ENCODE measurements at regions not wholly inside any gene's neighbourhood (a gene's known extent, or its start where the extent isn't known, plus 50 kb on each side); places are given as distances from the start of the nearest gene placed in this dataset.
"Not testable (repeated sequence)": the region's sequence is repeated elsewhere in the genome, so short reads cannot be mapped to it uniquely, and the experiment has no call there.

DNA sequence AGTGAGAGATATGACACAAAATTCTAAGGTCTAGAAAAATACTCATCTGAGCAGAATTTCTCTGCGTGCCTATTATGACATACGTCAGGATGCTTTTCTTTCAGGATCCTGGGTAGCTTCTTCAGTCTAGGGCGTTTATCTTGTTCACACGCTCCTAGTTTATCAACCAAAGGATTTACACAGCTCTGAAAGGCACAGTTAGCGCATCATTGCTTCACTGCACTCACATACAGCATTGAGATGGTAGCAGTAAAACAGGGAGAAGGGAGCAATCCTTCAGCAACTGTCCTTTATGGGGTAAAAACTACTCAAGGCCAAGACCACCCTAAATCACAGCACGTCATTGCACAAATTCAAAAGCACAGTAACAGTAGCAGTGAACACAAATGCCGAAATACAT lies 222.8 kb downstream of the SUCLG1 start:
- Histone ChIP-seq H3K36me3 (ENCODE audit: insufficient read depth, low read length) (no peaks in the 10 kb centered on the region), H2AFZ (ENCODE audit: low read depth, low read length) (no peak overlapping the region), H3K4me3 (ENCODE audit: low read length) (no peak overlapping the region), H3K9me3 (ENCODE audit: low read length) (no peaks in the 10 kb centered on the region), H3K27me3 (ENCODE audit: insufficient read depth, low read length) (no peaks in the 10 kb centered on the region), H3K4me1 (ENCODE audit: insufficient read depth, low read length) (no peaks in the 10 kb centered on the region)

DNA sequence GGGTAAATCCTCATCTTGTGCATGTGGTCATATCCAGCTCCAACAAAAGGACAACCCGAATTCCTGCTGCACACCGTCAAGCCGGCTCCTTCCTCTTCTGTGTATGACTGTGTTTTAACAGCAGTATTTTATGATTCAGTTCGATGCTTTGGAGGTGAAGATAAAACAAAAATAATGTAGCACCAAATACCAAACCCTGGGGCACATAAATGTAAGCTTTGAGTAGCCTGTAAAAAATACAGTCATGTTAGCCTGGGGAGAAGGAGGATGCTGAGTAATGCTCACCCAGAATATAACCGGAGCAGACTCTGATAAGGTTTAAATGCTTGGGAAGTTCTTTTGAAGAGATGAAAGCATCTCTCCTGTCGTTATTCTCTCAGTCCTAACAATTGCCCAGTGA lies 225.0 kb downstream of the SUCLG1 start:
- Histone ChIP-seq H3K4me1 (ENCODE audit: insufficient read depth, low read length) (no peaks in the 10 kb centered on the region), H3K9me3 (ENCODE audit: low read length) (no peaks in the 10 kb centered on the region), H3K36me3 (ENCODE audit: insufficient read depth, low read length) (no peaks in the 10 kb centered on the region), H3K27me3 (ENCODE audit: insufficient read depth, low read length) (no peaks in the 10 kb centered on the region), H2AFZ (ENCODE audit: low read depth, low read length) (no peak overlapping the region), H3K4me3 (ENCODE audit: low read length) (no peak overlapping the region)

DNA sequence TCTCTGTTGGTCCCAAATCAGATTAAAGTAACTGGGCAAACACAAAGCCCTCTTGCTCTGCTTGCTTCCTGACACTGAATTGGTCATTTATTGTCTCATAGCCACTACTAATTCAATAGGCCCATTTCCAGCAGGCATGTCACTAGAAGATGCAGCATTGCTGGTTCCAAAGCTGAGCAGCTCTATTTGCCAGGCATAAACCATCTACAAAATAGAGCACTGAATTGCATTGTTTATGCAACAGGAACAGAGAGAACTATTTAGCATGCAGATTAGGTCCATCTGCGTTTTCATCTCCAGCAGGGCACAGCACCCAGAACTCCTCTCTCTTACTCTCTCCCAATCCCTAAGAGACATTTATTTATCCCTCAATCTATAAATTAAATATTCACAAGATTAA lies 227.6 kb downstream of the SUCLG1 start:
- no peaks in the 10 kb centered on the region for H3K4me1 ChIP-seq (ENCODE audit: insufficient read depth, low read length)
- no peaks in the 10 kb centered on the region for H3K36me3 ChIP-seq (ENCODE audit: insufficient read depth, low read length)
- H3K4me3 ChIP-seq (ENCODE audit: low read length): no peak overlapping the region
- H3K9me3 ChIP-seq (ENCODE audit: low read length): no peaks in the 10 kb centered on the region
- H2AFZ ChIP-seq (ENCODE audit: low read depth, low read length): no peak overlapping the region
- H3K27me3 ChIP-seq (ENCODE audit: insufficient read depth, low read length): no peaks in the 10 kb centered on the region

DNA sequence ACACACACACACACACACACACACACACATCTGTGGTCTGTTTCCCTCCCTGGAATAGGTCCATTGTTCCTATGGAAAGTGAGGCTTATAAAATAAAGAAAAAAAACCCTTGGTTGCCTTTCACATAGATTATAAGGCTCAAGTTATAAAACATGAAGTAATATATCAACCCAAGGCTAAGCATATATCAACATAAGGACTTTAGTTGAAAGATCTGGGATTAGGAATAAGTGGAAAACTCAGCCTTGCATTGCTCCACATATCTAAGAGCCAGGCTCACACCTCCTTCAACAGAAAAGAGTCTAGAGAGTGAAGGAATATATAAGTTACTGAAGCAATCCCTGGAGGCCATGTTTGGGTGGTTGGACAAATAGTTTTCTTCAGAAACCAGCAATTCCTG lies 235.0 kb downstream of the SUCLG1 start:
- no peaks in the 10 kb centered on the region for H3K9me3 ChIP-seq (ENCODE audit: low read length)
- no peak overlapping the region for H2AFZ ChIP-seq (ENCODE audit: low read depth, low read length)
- no peak overlapping the region for H3K4me3 ChIP-seq (ENCODE audit: low read length)
- H3K4me1 ChIP-seq (ENCODE audit: insufficient read depth, low read length): no peaks in the 10 kb centered on the region
- H3K36me3 ChIP-seq (ENCODE audit: insufficient read depth, low read length): no peaks in the 10 kb centered on the region
- no peaks in the 10 kb centered on the region for H3K27me3 ChIP-seq (ENCODE audit: insufficient read depth, low read length)

DNA sequence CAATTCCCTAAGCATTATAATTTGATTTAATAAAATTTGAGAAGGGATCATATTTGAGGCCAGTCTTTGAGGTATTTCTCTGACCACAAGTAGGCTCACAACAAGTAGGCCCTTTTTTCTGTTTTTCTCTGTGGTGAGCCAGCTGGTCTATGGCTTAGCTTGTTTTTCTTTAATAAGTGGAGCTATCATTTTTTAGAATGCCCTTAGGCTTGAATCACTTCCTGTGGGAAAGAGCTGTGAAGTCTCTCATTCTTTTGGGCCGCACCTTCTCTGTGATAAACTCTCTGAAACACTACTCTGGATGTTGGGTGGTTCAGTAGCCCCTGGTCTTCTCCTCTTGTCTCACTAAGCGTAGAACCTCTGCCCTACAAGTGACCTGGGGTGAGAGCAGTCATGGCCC lies 235.9 kb downstream of the SUCLG1 start:
- Histone ChIP-seq H3K36me3 (ENCODE audit: insufficient read depth, low read length) (no peaks in the 10 kb centered on the region), H3K4me3 (ENCODE audit: low read length) (no peak overlapping the region), H3K9me3 (ENCODE audit: low read length) (no peaks in the 10 kb centered on the region), H2AFZ (ENCODE audit: low read depth, low read length) (no peak overlapping the region), H3K4me1 (ENCODE audit: insufficient read depth, low read length) (no peaks in the 10 kb centered on the region), H3K27me3 (ENCODE audit: insufficient read depth, low read length) (no peaks in the 10 kb centered on the region)

DNA sequence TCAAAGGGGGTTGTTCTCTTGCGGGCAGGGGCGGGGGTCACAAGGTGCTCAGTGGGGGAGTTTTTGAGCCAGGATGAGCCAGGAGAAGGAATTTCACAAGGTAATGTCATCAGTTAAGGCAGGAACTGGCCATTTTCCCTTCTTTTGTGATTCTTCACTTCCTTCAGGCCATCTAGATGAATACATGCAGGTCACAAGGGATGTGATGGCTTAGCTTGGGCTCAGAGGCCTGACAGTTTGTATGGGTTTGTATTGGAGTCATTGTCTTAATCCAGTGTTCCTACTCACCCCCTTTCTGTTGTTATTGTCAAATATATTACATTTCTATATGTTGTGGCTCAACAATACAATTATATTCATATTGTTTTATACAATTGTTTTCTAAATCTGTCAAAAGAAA lies 238.0 kb downstream of the SUCLG1 start:
- not testable (repeated sequence) for H3K4me3 ChIP-seq (ENCODE audit: low read length); H3K27me3 ChIP-seq (ENCODE audit: insufficient read depth, low read length); H3K9me3 ChIP-seq (ENCODE audit: low read length); H3K36me3 ChIP-seq (ENCODE audit: insufficient read depth, low read length); H3K4me1 ChIP-seq (ENCODE audit: insufficient read depth, low read length); H2AFZ ChIP-seq (ENCODE audit: low read depth, low read length)

DNA sequence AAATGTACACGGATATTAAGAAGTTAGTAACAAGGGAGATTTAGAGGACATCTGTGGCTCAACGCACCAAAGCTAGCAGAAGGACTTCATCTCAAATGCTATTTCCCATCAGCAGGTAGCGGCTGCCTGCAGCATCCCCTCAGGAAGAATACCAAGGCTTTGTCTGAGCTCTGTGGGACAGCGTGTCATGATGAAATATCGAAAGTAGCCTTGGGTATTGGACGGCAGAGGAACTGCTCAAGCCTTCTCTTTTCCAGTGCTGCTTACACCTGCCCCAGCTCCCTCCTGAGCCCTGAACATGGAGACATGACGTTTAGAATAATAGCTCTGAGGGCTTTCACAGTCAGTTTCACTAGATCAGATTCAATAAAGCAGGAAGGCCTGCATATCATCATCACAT lies 241.6 kb downstream of the SUCLG1 start:
- Histone ChIP-seq H3K4me1 (ENCODE audit: insufficient read depth, low read length) (no peaks in the 10 kb centered on the region), H3K4me3 (ENCODE audit: low read length) (no peak overlapping the region), H3K36me3 (ENCODE audit: insufficient read depth, low read length) (no peaks in the 10 kb centered on the region), H3K9me3 (ENCODE audit: low read length) (no peaks in the 10 kb centered on the region), H2AFZ (ENCODE audit: low read depth, low read length) (no peak overlapping the region), H3K27me3 (ENCODE audit: insufficient read depth, low read length) (no peaks in the 10 kb centered on the region)

DNA sequence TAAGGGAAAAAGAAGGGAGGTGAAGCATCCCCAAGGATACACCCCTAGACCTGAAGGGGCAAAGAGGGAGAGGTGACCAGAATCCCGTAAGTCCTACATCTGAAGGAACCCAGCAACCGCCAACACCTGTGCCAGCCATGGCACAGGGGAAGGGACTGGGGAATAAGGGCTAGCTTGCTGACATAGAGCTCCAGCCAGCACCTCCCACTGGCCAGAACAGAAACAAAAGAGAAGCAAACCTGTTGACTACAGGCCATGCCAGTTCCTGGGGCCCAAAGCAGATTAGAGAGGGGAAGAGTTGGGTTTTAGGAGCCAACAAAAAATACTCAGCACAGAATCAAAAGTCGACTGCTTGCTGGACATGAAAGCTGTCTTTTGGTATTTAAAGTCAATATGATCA lies 244.6 kb downstream of the SUCLG1 start:
- Histone ChIP-seq H3K36me3 (ENCODE audit: insufficient read depth, low read length) (no peaks in the 10 kb centered on the region), H3K9me3 (ENCODE audit: low read length) (no peaks in the 10 kb centered on the region), H3K27me3 (ENCODE audit: insufficient read depth, low read length) (no peaks in the 10 kb centered on the region), H3K4me3 (ENCODE audit: low read length) (no peak overlapping the region), H3K4me1 (ENCODE audit: insufficient read depth, low read length) (no peaks in the 10 kb centered on the region), H2AFZ (ENCODE audit: low read depth, low read length) (no peak overlapping the region)

DNA sequence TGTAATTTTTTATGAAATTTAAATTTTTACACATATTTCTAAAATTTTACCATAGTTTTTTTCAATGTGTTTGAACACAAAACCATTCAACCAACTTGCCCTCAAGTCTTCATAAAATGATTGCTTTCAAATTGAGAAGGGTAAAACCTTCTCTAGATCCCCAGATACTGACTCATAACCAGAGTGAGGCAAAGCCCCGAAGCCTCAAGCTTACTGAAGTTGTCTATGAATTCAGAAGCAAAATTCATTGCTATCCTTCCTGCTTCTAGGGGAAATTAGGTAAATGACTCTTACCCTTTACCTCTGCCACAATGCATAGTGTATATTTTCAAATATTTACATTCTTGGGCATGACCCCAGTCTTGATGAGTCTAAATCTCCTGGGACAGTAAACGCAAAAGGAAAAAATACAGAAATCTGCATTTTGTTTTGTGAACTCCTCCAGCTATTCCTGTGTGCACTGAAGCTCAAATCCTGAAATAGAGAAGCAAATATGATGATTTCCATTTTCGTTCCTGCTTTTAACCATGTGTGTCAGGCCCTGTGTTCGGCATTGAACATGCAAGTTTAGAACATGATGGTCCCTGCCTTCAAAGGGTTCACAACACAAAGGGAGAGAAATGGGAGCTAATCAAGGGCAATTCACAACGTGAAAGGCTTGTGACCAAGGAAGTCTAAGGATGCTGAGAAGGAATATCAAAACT lies 246.3 kb downstream of the SUCLG1 start:
- no peak overlapping the region for H2AFZ ChIP-seq (ENCODE audit: low read depth, low read length)
- H3K9me3 ChIP-seq (ENCODE audit: low read length): no peaks in the 10 kb centered on the region
- H3K4me1 ChIP-seq (ENCODE audit: insufficient read depth, low read length): no peaks in the 10 kb centered on the region
- no peaks in the 10 kb centered on the region for H3K27me3 ChIP-seq (ENCODE audit: insufficient read depth, low read length)
- no peak overlapping the region for H3K4me3 ChIP-seq (ENCODE audit: low read length)
- H3K36me3 ChIP-seq (ENCODE audit: insufficient read depth, low read length): no peaks in the 10 kb centered on the region

DNA sequence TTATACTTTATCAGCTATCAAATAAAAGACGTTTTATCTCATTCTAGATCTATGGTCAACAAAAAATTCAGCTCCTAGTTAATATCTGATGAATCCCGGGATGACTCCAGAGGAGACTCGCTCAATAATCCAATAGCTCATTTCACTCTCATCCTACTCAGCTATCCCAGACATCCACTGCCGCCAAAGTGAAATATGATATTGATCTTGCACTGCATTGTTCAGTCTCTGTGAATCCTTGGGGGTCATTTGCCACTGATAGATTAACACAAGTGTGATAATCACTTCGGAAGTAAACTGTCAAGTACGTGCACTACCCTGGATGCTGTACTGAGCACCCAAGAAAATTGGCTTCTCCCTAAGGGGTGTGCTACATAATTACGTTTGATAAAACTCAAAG lies 249.1 kb downstream of the SUCLG1 start:
- Histone ChIP-seq H2AFZ (ENCODE audit: low read depth, low read length) (no peak overlapping the region), H3K27me3 (ENCODE audit: insufficient read depth, low read length) (no peaks in the 10 kb centered on the region), H3K4me3 (ENCODE audit: low read length) (no peak overlapping the region), H3K9me3 (ENCODE audit: low read length) (no peaks in the 10 kb centered on the region), H3K4me1 (ENCODE audit: insufficient read depth, low read length) (no peaks in the 10 kb centered on the region), H3K36me3 (ENCODE audit: insufficient read depth, low read length) (no peaks in the 10 kb centered on the region)

DNA sequence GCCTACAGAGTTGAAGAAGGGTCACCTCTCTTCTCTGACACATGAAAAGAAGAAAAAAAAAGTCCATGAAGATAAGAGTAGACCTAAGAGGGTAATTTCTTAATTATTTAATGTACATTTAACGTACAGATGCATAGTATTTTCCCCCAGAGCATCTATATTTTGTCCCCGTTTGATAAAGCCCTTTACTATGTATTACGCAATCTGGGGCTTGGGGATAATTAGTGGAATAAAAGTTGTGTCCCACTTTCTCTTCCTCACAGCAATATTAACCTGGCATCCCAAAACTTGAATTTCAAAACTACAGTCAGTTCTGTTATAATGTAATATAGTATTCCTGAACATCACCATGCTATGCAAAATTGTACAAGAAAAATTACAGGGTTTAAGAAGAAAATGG lies 254.1 kb downstream of the SUCLG1 start:
- Histone ChIP-seq H3K27me3 (ENCODE audit: insufficient read depth, low read length) (no peaks in the 10 kb centered on the region), H3K36me3 (ENCODE audit: insufficient read depth, low read length) (no peaks in the 10 kb centered on the region), H2AFZ (ENCODE audit: low read depth, low read length) (no peak overlapping the region), H3K4me3 (ENCODE audit: low read length) (no peak overlapping the region), H3K9me3 (ENCODE audit: low read length) (no peaks in the 10 kb centered on the region), H3K4me1 (ENCODE audit: insufficient read depth, low read length) (no peaks in the 10 kb centered on the region)

DNA sequence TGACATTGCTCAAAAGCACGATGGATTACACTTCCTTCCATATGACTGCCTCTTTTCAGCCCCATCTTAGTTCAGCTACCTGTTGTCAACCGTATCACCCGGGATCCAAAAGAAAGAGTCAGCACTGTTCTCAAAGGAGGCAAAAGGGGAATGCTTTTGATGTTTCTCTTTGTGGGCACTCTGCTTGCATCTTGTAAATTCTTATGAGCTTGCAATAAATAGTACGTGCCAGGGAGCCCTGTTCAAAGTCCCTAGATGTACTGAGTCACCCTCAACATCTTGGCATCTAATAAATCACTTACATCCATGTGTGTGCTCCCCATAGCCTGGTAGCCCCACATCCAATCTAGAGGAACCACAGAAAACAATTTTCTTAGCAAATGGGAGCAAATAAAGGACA lies 256.9 kb downstream of the SUCLG1 start:
- no peaks in the 10 kb centered on the region for H3K9me3 ChIP-seq (ENCODE audit: low read length)
- no peaks in the 10 kb centered on the region for H3K4me1 ChIP-seq (ENCODE audit: insufficient read depth, low read length)
- no peak overlapping the region for H2AFZ ChIP-seq (ENCODE audit: low read depth, low read length)
- no peak overlapping the region for H3K4me3 ChIP-seq (ENCODE audit: low read length)
- no peaks in the 10 kb centered on the region for H3K27me3 ChIP-seq (ENCODE audit: insufficient read depth, low read length)
- H3K36me3 ChIP-seq (ENCODE audit: insufficient read depth, low read length): no peaks in the 10 kb centered on the region

DNA sequence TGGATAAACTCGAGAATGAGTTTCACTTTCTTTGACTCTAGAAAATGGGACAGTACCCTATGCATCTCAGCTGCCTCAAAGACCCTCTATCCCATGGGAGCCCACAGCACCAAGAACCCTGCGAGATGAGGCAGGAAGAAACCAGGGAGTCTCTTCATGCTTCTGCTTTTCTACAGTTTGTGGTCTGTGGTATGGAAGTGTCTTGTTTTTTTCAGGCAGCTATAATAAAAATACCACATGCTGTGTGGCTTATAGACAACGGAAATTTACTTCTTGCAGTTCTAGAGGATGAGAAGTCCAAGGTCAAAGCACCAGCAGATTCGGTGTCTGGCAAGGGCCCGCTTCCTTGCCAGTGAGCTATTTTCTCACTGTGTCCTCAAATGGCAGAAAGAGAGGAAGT lies 257.9 kb downstream of the SUCLG1 start:
- Histone ChIP-seq H3K36me3 (ENCODE audit: insufficient read depth, low read length) (no peaks in the 10 kb centered on the region), H3K4me3 (ENCODE audit: low read length) (no peak overlapping the region), H3K27me3 (ENCODE audit: insufficient read depth, low read length) (no peaks in the 10 kb centered on the region), H3K9me3 (ENCODE audit: low read length) (no peaks in the 10 kb centered on the region), H2AFZ (ENCODE audit: low read depth, low read length) (no peak overlapping the region), H3K4me1 (ENCODE audit: insufficient read depth, low read length) (no peaks in the 10 kb centered on the region)

DNA sequence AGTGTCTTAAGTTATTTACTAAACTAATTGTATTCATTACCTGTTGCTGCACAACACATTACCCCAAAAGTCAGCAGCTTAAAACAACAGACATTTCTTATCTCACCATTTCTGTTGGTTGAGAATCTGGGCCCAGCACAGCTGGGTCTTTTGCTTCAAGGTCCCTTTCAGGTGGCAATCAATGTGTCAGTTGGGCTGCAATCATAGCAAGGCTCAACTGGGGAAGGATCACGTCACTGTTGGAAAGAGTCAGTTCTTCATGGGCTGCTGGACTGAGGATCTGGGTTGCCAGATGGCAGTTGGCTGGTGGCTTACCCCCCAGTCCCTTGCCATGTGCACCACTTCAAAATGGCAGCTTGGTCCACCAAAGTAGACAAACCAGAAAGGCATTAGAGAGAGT lies 261.2 kb downstream of the SUCLG1 start:
- Histone ChIP-seq H3K4me1 (ENCODE audit: insufficient read depth, low read length) (no peaks in the 10 kb centered on the region), H2AFZ (ENCODE audit: low read depth, low read length) (no peak overlapping the region), H3K36me3 (ENCODE audit: insufficient read depth, low read length) (no peaks in the 10 kb centered on the region), H3K4me3 (ENCODE audit: low read length) (no peak overlapping the region), H3K27me3 (ENCODE audit: insufficient read depth, low read length) (no peaks in the 10 kb centered on the region), H3K9me3 (ENCODE audit: low read length) (no peaks in the 10 kb centered on the region)
